NCI-H446 (cell line): ENCODE measurements at regions not wholly inside any gene's neighbourhood (a gene's known extent, or its start where the extent isn't known, plus 50 kb on each side); places are given as distances from the start of the nearest gene placed in this dataset.
A peak's percentile ranks its signal among the peaks of the same experiment; 100 is the strongest.

Experiments
- DNase-seq, 2 experiments: peaks; one replicate each; lab custom pipeline; 2025; lab: John Stamatoyannopoulos, UW

DNA sequence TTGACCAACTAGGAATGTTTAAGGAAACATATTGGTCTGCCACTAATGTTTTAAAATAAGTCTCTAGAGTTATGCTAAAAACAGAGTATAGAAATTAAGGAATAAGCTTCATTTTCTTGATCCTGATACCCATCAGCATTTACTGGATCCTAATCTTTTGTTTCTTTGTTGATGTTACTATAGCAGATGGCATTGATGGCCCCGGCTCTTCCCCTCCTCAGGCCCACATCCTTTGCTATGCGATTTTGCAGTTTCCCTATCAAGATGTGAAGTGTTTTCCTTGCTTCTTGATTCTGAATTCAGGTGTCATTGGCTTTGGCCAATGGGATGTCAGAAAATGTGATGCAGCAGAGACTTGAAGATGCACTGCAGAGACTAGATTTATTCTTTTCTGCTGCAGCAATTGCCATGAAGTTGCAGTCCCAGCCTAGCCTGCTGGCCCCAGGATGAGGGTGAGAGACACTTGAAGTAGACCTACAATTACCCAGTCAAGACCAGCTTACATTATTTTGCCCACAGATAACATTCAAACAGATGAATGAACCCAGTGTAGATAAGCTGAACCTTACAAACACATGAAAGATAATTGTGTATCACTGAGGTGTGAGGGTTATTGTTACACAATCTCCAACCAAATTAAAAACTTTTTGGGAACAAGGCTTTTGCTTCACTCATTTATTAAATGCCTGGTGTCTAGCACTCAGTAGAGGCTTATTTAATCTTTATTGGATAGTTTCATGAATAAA, 115.2 kb upstream of the ITGA4 start:
- DNase-seq, result no peak

GRCh38 chr2:181348107-181348837, 108.9 kb upstream of the ITGA4 start:
- DNase-seq, result no peak

GRCh38 chr2:181352158-181352557, 105.0 kb upstream of the ITGA4 start:
- DNase-seq, result no peak

GRCh38 chr2:181354626-181355025, 102.6 kb upstream of the ITGA4 start:
- peak in 1 of 2 experiments; percentile 1 for DNase-seq

GRCh38 chr2:181356526-181357130, 100.6 kb upstream of the ITGA4 start:
- DNase-seq, result no peak

DNA sequence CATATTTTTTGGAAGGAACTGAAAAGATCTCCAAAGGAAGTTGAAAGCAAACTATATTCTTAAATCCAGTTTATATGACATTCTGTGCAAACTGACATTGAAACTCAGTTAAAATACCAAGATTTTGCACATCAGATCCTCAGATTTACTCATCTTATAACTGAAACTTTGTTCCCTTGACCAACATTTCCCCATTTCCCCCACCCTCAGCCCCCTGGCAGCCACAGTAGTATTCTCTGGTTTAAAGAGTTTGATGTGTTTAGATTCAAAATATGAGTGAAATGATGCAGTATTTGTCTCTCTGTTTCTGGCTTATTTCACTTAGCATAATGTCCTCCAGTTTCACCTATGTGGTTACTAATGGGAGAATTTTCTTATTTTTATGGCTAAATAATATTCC, 99.2 kb upstream of the ITGA4 start:
- DNase-seq, result no peak

DNA sequence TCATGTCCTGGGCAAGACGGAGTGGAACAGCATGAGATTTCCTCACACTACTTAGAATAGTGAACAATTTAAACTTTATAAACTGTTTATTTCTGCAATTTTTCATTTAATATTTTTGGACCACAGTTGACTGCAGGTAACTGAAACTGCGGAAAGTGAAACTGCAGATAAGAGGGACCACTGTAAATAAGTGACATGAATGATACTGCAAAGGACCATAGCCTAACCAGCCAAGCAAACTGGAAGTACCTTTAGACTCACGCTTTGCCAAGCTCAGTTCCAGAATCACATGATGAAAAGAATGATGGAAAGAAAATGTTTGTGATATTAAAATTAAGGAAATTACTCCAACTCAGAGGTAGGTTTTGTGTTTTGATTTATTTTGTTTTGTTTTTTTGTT, 94.6 kb upstream of the ITGA4 start:
- no peak for DNase-seq

DNA sequence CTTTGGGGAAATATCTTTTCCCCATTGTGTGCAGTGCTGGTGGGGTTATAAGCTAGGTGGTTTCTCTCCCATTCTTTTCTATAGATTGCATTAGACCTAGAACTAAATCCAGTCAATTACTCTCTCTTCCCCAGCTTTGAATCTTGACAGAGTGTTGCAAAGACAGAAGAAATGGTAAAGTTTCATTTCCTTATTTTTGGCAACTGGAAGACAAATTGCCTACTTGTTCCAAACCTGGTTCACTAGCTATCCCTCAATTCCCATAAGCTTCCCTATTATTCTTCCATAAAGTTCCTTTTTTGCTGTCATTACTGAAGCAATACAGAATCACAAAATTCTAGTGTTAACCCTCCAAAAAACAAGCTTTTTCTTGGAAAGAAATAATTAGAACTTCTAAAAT, 94.0 kb upstream of the ITGA4 start:
- no peak for DNase-seq

GRCh38 chr2:181364492-181365170, 92.6 kb upstream of the ITGA4 start:
- DNase-seq, result no peak

DNA sequence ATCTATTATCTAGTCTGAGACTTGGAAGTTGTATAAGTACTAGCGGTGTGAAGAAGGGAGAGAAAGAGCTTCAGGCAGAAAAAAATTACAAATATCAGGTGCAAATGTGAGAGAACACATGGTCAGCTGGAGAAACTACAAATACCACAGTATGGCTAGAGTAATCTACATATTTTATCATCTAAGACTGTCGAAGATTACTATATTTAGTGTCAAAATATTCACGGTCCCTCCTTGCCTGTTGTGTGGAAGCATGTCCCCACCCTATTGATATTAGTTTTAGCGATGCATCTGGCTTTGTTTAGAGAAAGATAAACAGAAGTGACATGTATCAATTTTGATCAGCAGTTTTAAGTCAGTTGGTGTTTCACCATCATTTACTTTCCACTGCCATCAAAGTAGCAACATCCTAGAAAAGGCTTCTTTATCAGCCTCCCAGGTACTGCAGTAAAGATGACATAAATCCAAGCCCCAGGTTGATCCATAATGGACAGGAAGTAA, 90.5 kb upstream of the ITGA4 start:
- no peak for DNase-seq

GRCh38 chr2:181367411-181367810, 89.8 kb upstream of the ITGA4 start:
- no peak for DNase-seq

GRCh38 chr2:181367906-181368435, 89.2 kb upstream of the ITGA4 start:
- no peak for DNase-seq

- no peak for DNase-seq
These were observed 87.1 kb upstream of the ITGA4 start for GRCh38 chr2:181370126-181370525.

DNA sequence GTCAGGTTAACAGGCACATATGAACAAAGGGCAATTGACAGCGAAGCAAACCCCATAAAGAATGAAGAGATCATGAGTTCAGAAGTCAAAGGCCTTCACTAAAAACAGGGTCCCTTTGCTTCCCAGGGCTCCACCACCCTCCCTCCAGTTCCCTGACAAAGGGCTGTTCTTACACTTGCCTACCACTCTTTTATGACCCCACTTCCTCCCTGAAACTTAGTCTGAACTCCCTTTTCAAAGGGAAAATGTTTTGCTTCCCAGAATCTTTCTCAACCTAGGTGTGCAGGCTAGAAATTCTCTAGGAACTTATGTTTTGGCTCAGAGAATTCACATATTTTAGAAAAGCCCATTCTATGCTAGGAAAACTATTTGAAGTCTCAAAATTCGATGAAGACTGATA, 86.0 kb upstream of the ITGA4 start:
- DNase-seq, result no peak

DNA sequence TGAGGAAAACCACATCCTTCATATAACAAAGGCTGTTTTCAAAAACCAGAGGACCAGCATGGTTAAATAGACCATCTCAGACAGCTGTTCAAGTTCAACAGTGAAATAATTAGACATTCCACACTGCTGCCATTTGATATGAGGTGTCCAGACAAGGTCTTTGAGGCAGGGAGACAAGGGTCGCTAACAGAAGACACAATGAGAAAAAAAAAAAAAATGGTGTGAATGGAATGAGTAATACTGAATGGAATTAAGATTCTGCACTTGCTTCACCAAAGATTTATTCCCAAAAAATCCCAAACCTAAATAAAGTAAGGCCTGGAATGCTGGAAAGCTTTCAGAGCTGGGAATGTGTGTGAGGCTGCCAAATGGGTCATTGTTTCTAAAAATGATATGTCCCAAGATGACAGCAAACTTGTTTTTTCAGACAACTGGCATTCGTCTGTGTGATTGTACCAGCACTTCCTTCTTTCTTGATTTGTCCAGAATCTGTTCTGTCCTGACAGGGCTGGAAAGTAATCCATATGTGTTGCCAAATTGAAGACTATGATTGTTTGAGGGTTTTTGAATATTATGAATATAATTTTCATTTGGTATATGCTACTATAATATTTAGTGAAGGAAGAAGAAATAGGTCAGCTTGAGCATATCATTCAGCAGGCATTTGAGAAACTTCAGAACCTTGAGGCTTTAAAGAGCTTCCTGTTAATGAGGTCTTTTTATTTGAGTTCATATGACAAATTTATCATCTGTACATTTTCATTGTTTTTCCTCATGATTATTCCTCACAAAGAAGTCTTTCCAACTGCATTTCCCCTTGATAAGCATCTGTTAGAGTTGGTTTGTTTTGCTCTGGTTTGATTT, 85.2 kb upstream of the ITGA4 start:
- peak in 1 of 2 experiments; percentile 6 for DNase-seq

DNA sequence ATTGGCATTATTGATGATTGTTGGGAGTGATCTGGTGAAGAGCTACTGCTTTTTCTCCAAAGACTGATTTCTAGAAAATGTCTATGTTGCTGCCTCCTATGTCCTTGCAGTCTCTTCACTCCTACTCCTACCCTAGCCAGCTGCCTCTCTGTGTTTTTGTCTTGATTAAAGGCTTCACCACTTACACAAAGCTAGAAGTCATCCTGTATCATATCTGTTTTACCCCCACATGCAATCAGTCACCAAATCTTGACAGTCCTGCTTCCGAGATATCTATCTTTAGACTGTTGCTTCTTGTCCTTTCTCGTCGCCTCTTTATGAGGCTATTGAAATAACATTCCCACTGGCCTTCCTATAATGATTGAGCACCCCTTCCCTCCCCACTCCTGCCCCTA, 84.5 kb upstream of the ITGA4 start:
- DNase-seq, result no peak

- peak; percentile 28 to 35 for DNase-seq
These were observed 82.2 kb upstream of the ITGA4 start for GRCh38 chr2:181374781-181375675.

DNA sequence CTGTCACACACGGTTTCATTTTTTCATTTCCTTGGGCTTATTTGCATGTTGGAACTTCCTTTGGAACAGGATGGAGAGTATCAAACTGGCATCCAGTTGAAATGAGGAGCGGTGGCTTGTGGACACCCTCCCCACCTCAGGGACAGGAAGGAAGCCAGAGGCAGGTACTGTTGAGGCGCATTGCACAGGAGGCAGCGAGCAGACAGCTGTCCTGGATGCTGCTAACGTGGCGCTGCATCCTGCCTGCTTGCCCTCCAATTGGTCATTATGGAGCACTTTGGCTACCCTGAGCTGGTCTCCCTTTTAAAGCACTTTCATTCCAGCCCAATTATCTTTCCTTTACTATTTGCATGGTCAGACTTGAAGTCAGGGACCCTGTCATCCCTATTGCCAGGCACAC, 80.7 kb upstream of the ITGA4 start:
- no peak for DNase-seq

DNA sequence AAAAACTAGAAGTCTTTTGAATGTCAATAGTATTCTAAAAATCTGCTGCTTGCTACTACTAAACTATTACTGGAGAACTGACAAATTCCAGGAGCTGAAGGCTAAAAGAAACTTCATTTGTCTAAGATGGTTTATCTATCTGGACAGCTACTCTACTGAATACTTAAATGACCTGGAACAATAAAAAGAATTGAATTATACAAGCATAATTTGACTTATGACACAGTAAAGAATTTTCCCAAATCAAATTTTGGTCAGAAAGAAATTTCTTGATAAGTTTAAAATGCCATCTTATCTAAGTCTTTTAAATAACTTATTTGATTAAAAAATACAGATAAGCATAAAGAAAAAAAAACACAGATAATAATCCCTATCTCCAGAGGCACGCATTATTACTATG, 80.2 kb upstream of the ITGA4 start:
- DNase-seq, result no peak

- peak; percentile 13 to 47 for DNase-seq
These were observed 78.7 kb upstream of the ITGA4 start for GRCh38 chr2:181378491-181378890.
